SK-N-MC (cell line): ENCODE measurements at regions not wholly inside any gene's neighbourhood (a gene's known extent, or its start where the extent isn't known, plus 50 kb on each side); places are given as distances from the start of the nearest gene placed in this dataset.

Experiments
- EZH2 ChIP-seq: fragments of 200-600 bp; sonication (generic); IDR thresholded peaks from one replicate; pipeline ENCODE4 v1.6.1; 2017; ENCODE audit warnings: antibody characterized with exemption
- POLR2AphosphoS5 ChIP-seq: IDR thresholded peaks from 2 replicates; pipeline ENCODE4 v1.6.1; 2012; ENCODE audit warnings: mild to moderate bottlenecking, low read depth, low read length, borderline replicate concordance

DNA sequence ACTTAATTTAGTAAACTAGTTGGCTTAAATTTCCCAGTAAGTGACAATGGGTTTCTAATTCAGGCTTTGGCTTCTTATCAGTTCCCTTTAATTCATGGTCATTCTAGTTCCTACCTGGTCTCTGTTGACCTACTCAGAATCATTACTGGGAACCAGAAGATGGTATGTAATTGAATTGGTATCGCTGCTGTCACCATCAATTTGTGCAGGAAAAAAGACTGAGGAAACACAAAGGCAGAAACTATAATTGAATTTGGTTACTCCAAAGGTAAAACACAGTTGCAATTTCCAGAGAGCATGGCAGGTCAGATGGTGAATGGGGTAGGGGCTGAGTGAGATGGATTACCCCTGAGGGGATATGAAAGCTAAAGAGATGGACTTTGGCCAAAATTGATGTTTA lies 226.5 kb upstream of the GAP43 start:
- no peak for TF ChIP-seq POLR2AphosphoS5
- TF ChIP-seq EZH2 = no peak
